Neuronal stem cell (in vitro differentiated cells): ENCODE measurements at regions not wholly inside any gene's neighbourhood (a gene's known extent, or its start where the extent isn't known, plus 50 kb on each side); places are given as distances from the start of the nearest gene placed in this dataset.

ENCODE experiments used
- DNase-seq: peaks from one replicate; pipeline ENCODE4 v3.0.0-alpha.2; 2013; ENCODE audit warnings: low spot score
- H2AFZ ChIP-seq: one replicate; pipeline ENCODE4 v1.6.1; 2013; ENCODE audit warnings: mild to moderate bottlenecking, low read length, inconsistent platforms
- H2AK5ac ChIP-seq: 2 replicates; pipeline ENCODE4 v1.6.1; 2013; ENCODE audit warnings: low read depth, mild to moderate bottlenecking, inconsistent platforms, low read length, moderate library complexity, mixed read lengths
- H2BK120ac ChIP-seq: 2 replicates; pipeline ENCODE4 v1.6.1; 2013; ENCODE audit warnings: low read depth, mild to moderate bottlenecking, inconsistent platforms, low read length, moderate library complexity, mixed read lengths
- H2BK12ac ChIP-seq: one replicate; pipeline ENCODE4 v1.6.1; 2013; ENCODE audit warnings: low read length, inconsistent platforms
- H2BK15ac ChIP-seq: 2 replicates; pipeline ENCODE4 v1.6.1; 2013; ENCODE audit warnings: mild to moderate bottlenecking, low read length, inconsistent platforms, mixed read lengths
- H2BK5ac ChIP-seq: one replicate; pipeline ENCODE4 v1.6.1; 2013; ENCODE audit warnings: inconsistent platforms, mild to moderate bottlenecking, low read length, moderate library complexity
- H3K14ac ChIP-seq: one replicate; pipeline ENCODE4 v1.6.1; 2013; ENCODE audit warnings: low read length, inconsistent platforms
- H3K18ac ChIP-seq: 2 replicates; pipeline ENCODE4 v1.6.1; 2013; ENCODE audit warnings: low read length, inconsistent platforms
- H3K23ac ChIP-seq: 2 replicates; pipeline ENCODE4 v1.6.1; 2013; ENCODE audit warnings: low read depth, mild to moderate bottlenecking, mixed read lengths, low read length, inconsistent platforms; ENCODE audit not compliant: poor library complexity
- H3K27ac ChIP-seq: replicated peaks from 3 replicates; pipeline ENCODE4 v1.5.1; 2013; ENCODE audit warnings: low read length, inconsistent platforms
- H3K27me3 ChIP-seq, 3 experiments: 2 replicates each; pipeline ENCODE4 v1.6.1; 2013; ENCODE audit warnings: low read length in 3 of 3, mild to moderate bottlenecking in 2 of 3, inconsistent platforms in 1 of 3, low read depth in 1 of 3, mixed read lengths in 1 of 3, moderate library complexity in 1 of 3; ENCODE audit not compliant: control insufficient read depth in 3 of 3, insufficient read depth in 3 of 3
- H3K36me3 ChIP-seq, 2 donors: replicated peaks in 1 of 2; 2 replicates each; pipeline ENCODE4 v1.6.1; 2013; ENCODE audit warnings: low read length in 2 of 2; ENCODE audit not compliant: control insufficient read depth in 2 of 2, insufficient read depth in 2 of 2
- H3K4ac ChIP-seq: 2 replicates; pipeline ENCODE4 v1.6.1; 2013; ENCODE audit warnings: inconsistent platforms, mild to moderate bottlenecking, low read length, moderate library complexity
- H3K4me1 ChIP-seq, 2 donors: 1 replicate in 1 of 2; 2 replicates in 1 of 2; pipeline ENCODE4 v1.6.1; 2013; ENCODE audit warnings: low read length in 2 of 2, low read depth in 1 of 2; ENCODE audit not compliant: control insufficient read depth in 2 of 2, insufficient read depth in 1 of 2
- H3K4me2 ChIP-seq: one replicate; pipeline ENCODE4 v1.6.1; 2013; ENCODE audit warnings: mild to moderate bottlenecking, low read length, inconsistent platforms; ENCODE audit not compliant: insufficient read depth, poor library complexity, severe bottlenecking
- H3K4me3 ChIP-seq, 2 donors: 2 replicates each; pipeline ENCODE4 v1.5.1; 2013; ENCODE audit warnings: low read length in 2 of 2, mild to moderate bottlenecking in 2 of 2, inconsistent platforms in 1 of 2, moderate library complexity in 1 of 2
- H3K79me1 ChIP-seq: one replicate; pipeline ENCODE4 v1.6.1; 2013; ENCODE audit warnings: low read depth, mild to moderate bottlenecking, inconsistent platforms, low read length, moderate library complexity
- H3K9ac ChIP-seq: one replicate; pipeline ENCODE4 v1.6.1; 2013; ENCODE audit warnings: mild to moderate bottlenecking, low read depth, low read length, inconsistent platforms; ENCODE audit not compliant: poor library complexity
- H3K9me3 ChIP-seq, 2 donors: replicated peaks in 1 of 2; 2 replicates each; pipeline versions ENCODE3 to v1.6.1; 2013; ENCODE audit warnings: low read length in 2 of 2, mild to moderate bottlenecking in 2 of 2, inconsistent platforms in 1 of 2, low read depth in 1 of 2, mixed read lengths in 1 of 2, moderate library complexity in 1 of 2; ENCODE audit not compliant: control insufficient read depth in 2 of 2, insufficient read depth in 1 of 2
- H4K8ac ChIP-seq: one replicate; pipeline ENCODE4 v1.6.1; 2013; ENCODE audit warnings: low read depth, mild to moderate bottlenecking, inconsistent platforms, low read length, moderate library complexity
- H4K91ac ChIP-seq: one replicate; pipeline ENCODE4 v1.6.1; 2013; ENCODE audit warnings: low read length, low read depth, mild to moderate bottlenecking, inconsistent platforms; ENCODE audit not compliant: poor library complexity
- WGBS, 2 donors: extraction: QIAGEN DNeasy Blood & Tissue Kit; methylation state at CpG; one replicate each; pipeline ENCODE4 v1.1.7; 2013; ENCODE audit warnings: missing lambda C conversion rate in 2 of 2, mixed read lengths in 1 of 2; ENCODE audit not compliant: insufficient read length in 2 of 2, insufficient replicate concordance in 1 of 2; ENCODE audit errors: extremely low coverage in 2 of 2; 5-methylcytosine and 5-hydroxymethylcytosine counted together

DNA sequence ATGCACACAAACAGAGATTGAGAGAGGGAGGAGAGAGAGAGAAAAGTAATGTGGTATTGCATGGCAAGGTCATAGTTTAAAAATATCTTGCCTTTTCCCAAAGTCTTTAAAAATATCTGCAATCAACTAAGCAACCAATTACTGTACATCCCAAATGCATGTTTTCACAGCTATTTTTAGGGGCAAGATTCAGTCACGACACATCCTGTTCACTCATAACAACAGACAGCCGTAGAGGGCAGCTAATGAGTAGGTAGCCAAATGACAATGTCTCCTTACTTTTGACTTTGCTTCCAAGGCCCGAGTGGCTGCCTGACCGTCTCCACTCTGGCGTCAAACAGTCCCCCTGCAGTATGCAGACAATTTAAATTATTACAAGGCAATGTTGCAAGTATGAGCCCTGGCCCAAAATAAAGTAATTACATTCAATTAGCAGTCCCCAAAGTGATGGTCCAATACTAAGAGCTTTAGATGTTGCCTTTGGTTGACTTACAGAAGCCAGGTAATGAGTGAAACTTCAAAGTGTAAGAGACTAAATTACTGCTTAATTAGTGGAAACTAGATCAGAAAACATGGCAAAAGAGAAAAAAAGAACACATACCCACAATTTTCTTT, 162.9 kb downstream of the MBL2 start:
- no CpG with 5 or more reads among the region's 5 CpGs for WGBS, 2 donors
- no peak overlapping the region for H3K4me2 ChIP-seq

DNA sequence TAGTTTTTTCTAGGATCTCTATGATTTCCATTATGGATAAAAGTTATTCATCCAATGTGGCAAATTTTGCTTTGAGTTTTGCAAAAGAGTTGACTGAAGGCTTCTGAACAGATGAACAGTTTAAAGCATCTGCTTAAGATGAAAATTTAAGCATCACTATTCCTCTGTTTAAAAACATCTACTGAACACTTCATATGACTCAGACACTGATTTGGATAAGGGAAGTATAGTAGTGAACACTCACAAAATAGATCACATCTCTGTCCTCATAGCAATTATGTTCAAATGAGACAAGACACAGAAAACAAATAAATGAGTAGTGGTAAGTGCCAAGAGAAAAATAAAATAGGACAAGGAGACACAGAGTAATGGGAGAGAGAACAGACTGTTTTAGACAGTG, 157.3 kb downstream of the MBL2 start:
- no peak overlapping the region for H3K23ac ChIP-seq
- no peak overlapping the region for H2BK120ac ChIP-seq
- no peak overlapping the region for H2BK5ac ChIP-seq
- no peak overlapping the region for H2BK15ac ChIP-seq
- H2AK5ac ChIP-seq = no peak overlapping the region
- H3K4ac ChIP-seq = no peak overlapping the region
- H3K4me2 ChIP-seq = no peak overlapping the region
- H2BK12ac ChIP-seq = no peak overlapping the region
- no peak overlapping the region for H3K18ac ChIP-seq
- H3K9ac ChIP-seq = no peak overlapping the region
- H4K8ac ChIP-seq = no peak overlapping the region
- no peaks in the 10 kb centered on the region for H3K9me3 ChIP-seq
- no peak overlapping the region for H2AFZ ChIP-seq
- H3K27ac ChIP-seq = no peak overlapping the region
- no peaks in the 10 kb centered on the region for H3K4me1 ChIP-seq
- no peak for DNase-seq
- no peaks in the 10 kb centered on the region for H3K79me1 ChIP-seq
- H3K27me3 ChIP-seq = no peaks in the 10 kb centered on the region
- no peak overlapping the region for H3K4me3 ChIP-seq
- H3K36me3 ChIP-seq = no peaks in the 10 kb centered on the region
- no peak overlapping the region for H4K91ac ChIP-seq
- no peak overlapping the region for H3K14ac ChIP-seq

More for the DNA sequence above, 162.9 kb downstream of the MBL2 start:
- no peak for DNase-seq
- Histone ChIP-seq H4K91ac (no peak overlapping the region), H2AK5ac (no peak overlapping the region), H3K18ac (no peak overlapping the region), H3K27me3 (no peaks in the 10 kb centered on the region), H3K36me3 (no peaks in the 10 kb centered on the region), H3K14ac (no peak overlapping the region), H2BK5ac (no peak overlapping the region), H2BK12ac (no peak overlapping the region), H4K8ac (no peak overlapping the region), H2BK120ac (no peak overlapping the region), H3K4ac (no peak overlapping the region), H3K27ac (no peak overlapping the region), H3K4me3 (no peak overlapping the region), H3K9me3 (no peaks in the 10 kb centered on the region), H3K9ac (no peak overlapping the region), H3K79me1 (no peaks in the 10 kb centered on the region), H3K23ac (no peak overlapping the region), H2AFZ (no peak overlapping the region), H3K4me1 (no peaks in the 10 kb centered on the region), H2BK15ac (no peak overlapping the region)

DNA sequence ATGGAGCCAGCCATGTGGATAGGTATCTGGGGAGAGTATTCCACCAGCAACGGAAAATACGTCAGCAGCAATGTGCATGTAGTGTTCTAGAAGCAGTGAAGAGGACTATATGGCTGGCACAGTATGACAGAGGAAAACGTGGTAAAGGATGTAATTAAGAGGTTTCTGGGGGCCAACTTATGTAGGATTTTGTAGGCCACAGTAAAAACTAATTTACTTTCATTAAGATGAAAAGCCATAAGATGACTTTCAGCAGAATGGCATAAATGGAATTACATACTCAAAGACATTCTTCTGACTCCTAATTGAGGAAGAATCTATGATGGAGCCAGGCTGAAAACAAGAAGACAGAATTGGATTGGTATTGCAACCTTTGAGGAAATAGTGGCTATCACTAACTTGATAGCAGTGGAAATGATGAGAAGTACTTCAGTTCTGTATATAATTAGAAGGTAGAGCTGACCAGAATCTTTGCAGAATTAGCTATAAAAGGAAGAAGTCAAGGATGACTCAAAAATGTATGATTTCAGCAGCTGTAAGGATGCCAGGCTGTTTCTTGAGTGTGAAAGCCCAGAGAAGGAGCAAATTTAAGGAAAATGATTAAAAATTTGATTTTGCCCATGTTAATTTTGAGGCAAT, 156.7 kb downstream of the MBL2 start:
- DNase-seq = no peak
- Histone ChIP-seq H3K27me3 (no peaks in the 10 kb centered on the region), H3K36me3 (no peaks in the 10 kb centered on the region), H2BK12ac (no peak overlapping the region), H2BK120ac (no peak overlapping the region), H3K23ac (no peak overlapping the region), H3K4ac (no peak overlapping the region), H3K4me2 (no peak overlapping the region), H3K4me1 (no peaks in the 10 kb centered on the region), H3K9ac (no peak overlapping the region), H3K4me3 (no peak overlapping the region), H2BK15ac (no peak overlapping the region), H4K8ac (no peak overlapping the region), H3K27ac (no peak overlapping the region), H3K18ac (no peak overlapping the region), H4K91ac (no peak overlapping the region), H3K14ac (no peak overlapping the region), H2AK5ac (no peak overlapping the region), H3K9me3 (no peaks in the 10 kb centered on the region), H2BK5ac (no peak overlapping the region), H3K79me1 (no peaks in the 10 kb centered on the region), H2AFZ (no peak overlapping the region)
- no CpG with 5 or more reads among the region's 3 CpGs for WGBS, 2 donors

DNA sequence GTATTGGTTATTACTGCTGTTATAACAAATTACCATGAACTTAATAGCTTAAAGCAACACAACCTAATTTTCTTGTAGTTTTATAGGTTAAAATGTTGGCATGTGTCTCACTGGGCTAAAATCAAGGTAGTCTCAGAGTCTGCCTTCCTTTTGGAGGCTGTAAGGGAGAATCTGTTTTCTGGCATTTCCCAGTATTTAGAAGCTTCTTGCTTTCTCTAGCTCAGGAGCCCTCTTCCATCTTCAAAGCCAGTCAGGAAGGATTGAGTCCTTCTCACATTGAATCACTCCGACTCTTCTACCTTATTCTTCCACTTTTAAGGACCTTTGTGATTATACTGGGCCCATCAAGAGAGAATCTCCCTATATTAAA, 156.2 kb downstream of the MBL2 start:
- Histone ChIP-seq H2BK120ac (no peak overlapping the region), H3K23ac (no peak overlapping the region), H3K36me3 (no peaks in the 10 kb centered on the region), H3K79me1 (no peaks in the 10 kb centered on the region), H4K91ac (no peak overlapping the region), H3K9ac (no peak overlapping the region), H2BK5ac (no peak overlapping the region), H2AK5ac (no peak overlapping the region), H3K9me3 (no peaks in the 10 kb centered on the region), H2AFZ (no peak overlapping the region), H2BK12ac (no peak overlapping the region), H3K4me3 (no peak overlapping the region), H3K4me2 (no peak overlapping the region), H3K27me3 (no peaks in the 10 kb centered on the region), H3K14ac (no peak overlapping the region), H2BK15ac (no peak overlapping the region), H3K4ac (no peak overlapping the region), H3K4me1 (no peaks in the 10 kb centered on the region), H3K27ac (no peak overlapping the region), H4K8ac (no peak overlapping the region), H3K18ac (no peak overlapping the region)
- no peak for DNase-seq
- WGBS, 2 donors = no CpG with 5 or more reads among the region's 1 CpG
